ENCODE measurements at regions not wholly inside any gene's neighbourhood (a gene's known extent, or its start where the extent isn't known, plus 50 kb on each side); places are given as distances from the start of the nearest gene placed in this dataset.

DNA sequence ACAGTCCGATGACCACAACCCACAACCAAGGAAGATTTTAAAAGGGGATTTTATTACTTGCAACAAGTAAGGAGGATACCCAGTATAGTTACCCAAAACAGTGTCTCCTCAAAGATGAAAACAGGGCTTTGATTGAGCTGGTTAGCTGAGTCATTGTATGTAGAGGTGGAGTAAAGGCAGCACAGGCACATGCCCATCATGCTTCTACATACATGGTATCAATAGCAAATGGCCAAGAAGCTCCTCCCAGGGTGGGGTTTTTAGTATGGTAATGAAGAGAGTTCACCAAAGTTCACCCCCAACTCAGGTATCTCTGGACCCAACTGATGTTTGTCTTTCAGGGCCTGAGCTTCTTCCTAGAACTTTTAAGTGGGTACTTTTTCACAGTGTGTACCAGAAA lies 157.1 kb upstream of the CEP126 start:
- CTCF ChIA-PET (ENCODE audit: partially characterized antibody), result no interaction called here
- 100% methylated on average over 1 of the region's 1 CpG; no CpG with 5 or more reads in 1 of the 2 experiments for WGBS, 2 experiments (ENCODE audit: extremely low coverage in 1 of 2, insufficient coverage in 1 of 2, insufficient read length in 1 of 2, insufficient replicate concordance in 2 of 2, low coverage in 1 of 2, low lambda C conversion rate in 2 of 2, missing lambda C conversion rate in 1 of 2)
- H3K23me2 ChIP-seq (ENCODE audit: low read depth, low read length), result no peaks in the 10 kb centered on the region

More for the DNA sequence above, 157.1 kb upstream of the CEP126 start:
- Histone ChIP-seq H3K79me1 (ENCODE audit: low read depth, low read length) (no peaks in the 10 kb centered on the region), H2AFZ (ENCODE audit: low read length) (no peak overlapping the region), H2BK5ac (ENCODE audit: low read depth, low read length) (no peak overlapping the region), H4K91ac (replicated peaks; ENCODE audit: insufficient read length, low read length) (no peak overlapping the region), H3K14ac (ENCODE audit: insufficient read length) (no peak overlapping the region), H3K9ac (replicated peaks in 1 of 4; ENCODE audit: extremely low read depth in 1 of 4, low read depth in 3 of 4, low read length in 3 of 4) (no peak overlapping the region), H2AK5ac (ENCODE audit: low read depth, low read length) (no peak overlapping the region), H2BK12ac (ENCODE audit: low read depth, low read length) (no peak overlapping the region), H3K4me2 (ENCODE audit: insufficient read depth in 1 of 2, low read depth in 2 of 2, low read length in 2 of 2) (no peak overlapping the region), H3K36me3 (ENCODE audit: control insufficient read depth in 2 of 4, insufficient read depth in 4 of 4, low read length in 3 of 4) (no peaks in the 10 kb centered on the region), H3K23ac (ENCODE audit: insufficient read length) (no peak overlapping the region), H4K20me1 (replicated peaks in 1 of 2; ENCODE audit: control insufficient read depth in 1 of 2, insufficient read depth in 2 of 2, low read length in 2 of 2) (no peaks in the 10 kb centered on the region), H3K27me3 (replicated peaks in 1 of 4; ENCODE audit: control insufficient read depth in 3 of 4, extremely low read depth in 1 of 4, insufficient read depth in 3 of 4, low read length in 3 of 4) (no peaks in the 10 kb centered on the region), H4K8ac (ENCODE audit: extremely low read depth, insufficient read depth, low read length) (no peak overlapping the region), H3K79me2 (ENCODE audit: control insufficient read depth in 1 of 2, insufficient read depth in 2 of 2, low read length in 2 of 2) (no peaks in the 10 kb centered on the region), H3K4me3 (ENCODE audit: extremely low read depth in 1 of 4, insufficient read depth in 2 of 4, low read depth in 3 of 4, low read length in 4 of 4) (no peak overlapping the region), H3K4me1 (replicated peaks in 1 of 4; ENCODE audit: control insufficient read depth in 3 of 4, insufficient read depth in 4 of 4, low read length in 3 of 4) (no peaks in the 10 kb centered on the region), H2BK15ac (ENCODE audit: low read length) (no peak overlapping the region), H3K27ac (ENCODE audit: low read depth, low read length) (no peak overlapping the region), H2BK20ac (ENCODE audit: low read length) (no peak overlapping the region), H4K5ac (ENCODE audit: insufficient read length, low read depth, low read length) (no peak overlapping the region), H3K4ac (replicated peaks; ENCODE audit: insufficient read length, low read depth, low read length) (no peak overlapping the region), H3K18ac (ENCODE audit: extremely low read depth, low read length) (no peak overlapping the region), H2BK120ac (replicated peaks; ENCODE audit: low read depth, low read length) (no peak overlapping the region), H3K56ac (replicated peaks; ENCODE audit: insufficient read length, low read depth, low read length) (no peak overlapping the region), H3K9me3 (ENCODE audit: insufficient read depth in 2 of 2, low read depth in 1 of 2, low read length in 1 of 2) (peaks cover 0 to 3% of the 10 kb centered on the region in 2 experiments; a peak in 1 of 4 replicates)
- TF ChIP-seq SP1 (IDR thresholded peaks at IDR 0.05; ENCODE audit: low read depth, low read length), result no peak
- no peak for TF ChIP-seq YY1 (IDR thresholded peaks at IDR 0.05; ENCODE audit: low read depth, low read length)
- no peak for TF ChIP-seq GTF2F1 (IDR thresholded peaks at IDR 0.05; ENCODE audit: borderline replicate concordance, low read depth, low read length)
- TF ChIP-seq TAF7 (optimal IDR thresholded peaks at IDR 0.05; ENCODE audit: borderline replicate concordance, low read depth, low read length), result no peak
- TF ChIP-seq SRF (IDR thresholded peaks at IDR 0.05; ENCODE audit: low read depth, low read length), result no peak
- TF ChIP-seq KDM1A (IDR thresholded peaks at IDR 0.05; ENCODE audit: borderline replicate concordance, low read length), result no peak
- TF ChIP-seq SP4 (IDR thresholded peaks at IDR 0.05; ENCODE audit: low read length), result no peak
- no peak for TF ChIP-seq BCL11A (IDR thresholded peaks at IDR 0.05; ENCODE audit: low read depth in 2 of 2, low read length in 2 of 2)
- no peak for TF ChIP-seq SUZ12 (IDR thresholded peaks at IDR 0.05; ENCODE audit: low read length)
- DNase-seq (ENCODE audit: low read depth in 1 of 2, low spot score in 2 of 2) (no peak), FAIRE-seq (no peak)
- POLR2A ChIA-PET (ENCODE audit: partially characterized antibody), result no interaction called here
